Fibroblast of skin of back (primary cell): ENCODE measurements at regions not wholly inside any gene's neighbourhood (a gene's known extent, or its start where the extent isn't known, plus 50 kb on each side); places are given as distances from the start of the nearest gene placed in this dataset.

Experiments
- DNase-seq: peaks from one replicate; pipeline ENCODE4 v3.0.0-alpha.2; 2013

- DNase-seq: no peak
Measured at GRCh38 chr10:8921568-8921967, 867.1 kb downstream of the GATA3 start.

GRCh38 chr10:8923096-8923495, 868.6 kb downstream of the GATA3 start:
- no peak for DNase-seq

- no peak for DNase-seq
Measured at GRCh38 chr10:8927705-8928104, 873.2 kb downstream of the GATA3 start.

GRCh38 chr10:8946451-8946850, 892.0 kb downstream of the GATA3 start:
- DNase-seq: no peak

GRCh38 chr10:8950978-8951377, 896.5 kb downstream of the GATA3 start:
- DNase-seq: no peak

GRCh38 chr10:8951440-8952089, 897.1 kb downstream of the GATA3 start:
- DNase-seq: no peak

GRCh38 chr10:8956400-8956799, 901.9 kb downstream of the GATA3 start:
- no peak for DNase-seq

- no peak for DNase-seq
Measured at GRCh38 chr10:8962249-8962648, 907.8 kb downstream of the GATA3 start.

GRCh38 chr10:8967061-8967460, 912.6 kb downstream of the GATA3 start:
- no peak for DNase-seq

GRCh38 chr10:8969853-8970252, 915.4 kb downstream of the GATA3 start:
- no peak for DNase-seq

GRCh38 chr10:8975535-8975934, 921.0 kb downstream of the GATA3 start:
- DNase-seq: no peak

- no peak for DNase-seq
Measured at GRCh38 chr10:8978100-8978499, 923.6 kb downstream of the GATA3 start.

GRCh38 chr10:8979976-8980375, 925.5 kb downstream of the GATA3 start:
- no peak for DNase-seq

GRCh38 chr10:8981277-8981676, 926.8 kb downstream of the GATA3 start:
- DNase-seq: no peak

GRCh38 chr10:8985651-8986050, 931.2 kb downstream of the GATA3 start:
- DNase-seq: no peak

GRCh38 chr10:8986975-8987374, 932.5 kb downstream of the GATA3 start:
- no peak for DNase-seq

GRCh38 chr10:8987712-8988111, 933.2 kb downstream of the GATA3 start:
- no peak for DNase-seq

- no peak for DNase-seq
Measured at GRCh38 chr10:8990280-8990987, 935.9 kb downstream of the GATA3 start.

GRCh38 chr10:8992009-8992408, 937.5 kb downstream of the GATA3 start:
- no peak for DNase-seq

- DNase-seq: no peak
Measured at GRCh38 chr10:8993864-8994263, 939.4 kb downstream of the GATA3 start.

GRCh38 chr10:8998751-8999150, 944.3 kb downstream of the GATA3 start:
- DNase-seq: no peak

- DNase-seq: no peak
Measured at GRCh38 chr10:9003122-9003521, 948.6 kb downstream of the GATA3 start.

- DNase-seq: no peak
Measured at GRCh38 chr10:9004736-9005135, 950.2 kb downstream of the GATA3 start.

- DNase-seq: no peak
Measured at GRCh38 chr10:9009505-9009904, 955.0 kb downstream of the GATA3 start.

- no peak for DNase-seq
Measured at GRCh38 chr10:9010093-9010492, 955.6 kb downstream of the GATA3 start.
